ENCODE measurements at regions not wholly inside any gene's neighbourhood (a gene's known extent, or its start where the extent isn't known, plus 50 kb on each side); places are given as distances from the start of the nearest gene placed in this dataset.

DNA sequence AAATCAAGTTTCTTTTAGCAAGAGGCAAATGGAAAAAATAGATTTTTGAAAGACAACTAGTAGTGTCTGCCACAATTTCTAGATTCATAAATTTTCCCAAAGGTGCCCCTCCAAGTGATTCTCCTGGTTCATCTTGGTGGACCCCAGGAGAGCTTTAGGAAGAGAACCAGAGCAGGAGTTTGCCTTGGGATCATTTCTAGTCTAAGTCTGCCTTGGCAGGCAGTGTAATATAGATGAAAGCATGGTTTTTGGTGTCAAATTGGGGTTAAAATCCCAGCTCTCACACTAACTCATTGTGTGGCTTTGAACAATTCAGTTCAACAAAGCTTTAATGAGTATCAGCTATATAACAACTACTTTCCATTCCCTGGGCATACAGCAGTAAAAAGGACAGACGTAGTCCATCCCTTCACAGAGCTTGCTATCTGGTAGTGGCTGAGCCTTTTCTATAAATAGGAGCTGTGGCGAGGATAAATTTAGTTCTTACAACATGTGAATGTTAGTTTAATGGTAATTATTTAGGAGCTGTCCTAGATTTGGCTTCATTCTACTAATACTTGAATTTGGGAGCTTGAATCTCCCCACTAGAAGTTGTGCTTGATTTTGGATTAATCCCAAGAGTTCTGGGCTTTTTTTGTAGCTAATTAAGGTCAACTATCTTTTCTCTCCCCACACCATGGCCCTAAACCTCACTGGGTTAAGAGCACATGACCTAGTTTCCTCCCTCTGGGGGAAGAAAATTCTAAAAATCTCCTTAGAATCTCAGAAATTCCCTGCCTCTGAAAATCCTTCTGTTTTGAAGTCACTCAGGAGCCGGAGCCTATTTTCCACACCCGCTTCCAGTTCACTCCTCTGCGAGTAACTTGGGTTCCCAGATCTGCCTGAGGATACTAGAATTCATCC, 197.8 kb downstream of the PCSK1 start:
- Histone ChIP-seq H3K9me3 (ENCODE audit: control insufficient read depth, low read length) (no peaks in the 10 kb centered on the region), H3K4me1 (ENCODE audit: control insufficient read depth, insufficient read depth, low read length) (peaks cover 4% of the 10 kb centered on the region), H3K9ac (ENCODE audit: low read length) (no peak overlapping the region), H3K36me3 (ENCODE audit: control insufficient read depth, insufficient read depth, low read length) (no peaks in the 10 kb centered on the region), H3K4me3 (ENCODE audit: low read length) (no peak overlapping the region), H3K27me3 (ENCODE audit: control insufficient read depth, insufficient read depth, low read length) (no peaks in the 10 kb centered on the region)

DNA sequence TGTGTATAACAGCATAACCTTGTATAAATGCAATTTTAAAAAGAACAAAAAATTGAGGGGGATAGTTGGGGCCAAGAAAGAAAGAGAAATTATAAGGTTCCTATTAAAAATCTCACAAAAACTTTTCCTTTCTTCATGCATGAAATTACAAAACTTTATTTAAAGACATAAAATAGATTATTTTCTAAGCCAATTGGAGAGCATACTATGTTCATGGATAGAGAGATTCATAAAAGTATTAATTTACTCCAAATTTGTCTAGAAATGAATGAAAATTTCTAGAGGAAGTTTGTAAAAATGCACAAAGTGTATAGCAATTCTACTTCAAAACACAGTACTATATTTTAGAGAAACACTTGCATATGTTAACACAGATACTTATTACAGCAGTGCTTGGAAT, 200.4 kb downstream of the PCSK1 start:
- H3K9me3 ChIP-seq (ENCODE audit: control insufficient read depth, low read length) = no peaks in the 10 kb centered on the region
- no peaks in the 10 kb centered on the region for H3K27me3 ChIP-seq (ENCODE audit: control insufficient read depth, insufficient read depth, low read length)
- H3K9ac ChIP-seq (ENCODE audit: low read length) = no peak overlapping the region
- H3K4me1 ChIP-seq (ENCODE audit: control insufficient read depth, insufficient read depth, low read length) = peaks cover 4% of the 10 kb centered on the region
- H3K36me3 ChIP-seq (ENCODE audit: control insufficient read depth, insufficient read depth, low read length) = no peaks in the 10 kb centered on the region
- H3K4me3 ChIP-seq (ENCODE audit: low read length) = no peak overlapping the region

DNA sequence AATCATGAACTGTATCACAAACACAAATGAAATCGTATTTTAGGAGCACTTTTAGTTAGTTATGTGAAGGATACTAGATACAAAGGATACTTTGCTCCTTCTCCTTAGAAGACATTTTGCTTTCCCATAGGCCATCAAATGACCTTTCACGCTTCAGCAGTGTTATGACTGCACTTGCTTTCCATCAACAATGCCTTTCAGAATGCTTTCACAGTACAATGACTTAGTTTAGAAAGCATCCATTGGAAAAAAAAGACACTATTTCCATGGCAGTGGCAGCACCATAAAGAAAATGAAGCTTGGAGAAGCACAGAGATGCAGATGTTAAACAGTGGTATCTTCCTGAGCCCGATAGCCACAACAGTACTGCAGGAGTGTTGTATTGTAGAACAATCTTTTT, 203.9 kb downstream of the PCSK1 start:
- no peak overlapping the region for H3K4me3 ChIP-seq (ENCODE audit: low read length)
- no peaks in the 10 kb centered on the region for H3K4me1 ChIP-seq (ENCODE audit: control insufficient read depth, insufficient read depth, low read length)
- H3K9ac ChIP-seq (ENCODE audit: low read length) = no peak overlapping the region
- no peaks in the 10 kb centered on the region for H3K36me3 ChIP-seq (ENCODE audit: control insufficient read depth, insufficient read depth, low read length)
- no peaks in the 10 kb centered on the region for H3K9me3 ChIP-seq (ENCODE audit: control insufficient read depth, low read length)
- H3K27me3 ChIP-seq (ENCODE audit: control insufficient read depth, insufficient read depth, low read length) = no peaks in the 10 kb centered on the region

GRCh38 chr5:96228408-96228807, 204.6 kb downstream of the PCSK1 start:
- Histone ChIP-seq H3K27me3 (ENCODE audit: control insufficient read depth, insufficient read depth, low read length) (no peaks in the 10 kb centered on the region), H3K36me3 (ENCODE audit: control insufficient read depth, insufficient read depth, low read length) (no peaks in the 10 kb centered on the region), H3K4me3 (ENCODE audit: low read length) (no peak overlapping the region), H3K4me1 (ENCODE audit: control insufficient read depth, insufficient read depth, low read length) (no peaks in the 10 kb centered on the region), H3K9ac (ENCODE audit: low read length) (no peak overlapping the region), H3K9me3 (ENCODE audit: control insufficient read depth, low read length) (no peaks in the 10 kb centered on the region)

DNA sequence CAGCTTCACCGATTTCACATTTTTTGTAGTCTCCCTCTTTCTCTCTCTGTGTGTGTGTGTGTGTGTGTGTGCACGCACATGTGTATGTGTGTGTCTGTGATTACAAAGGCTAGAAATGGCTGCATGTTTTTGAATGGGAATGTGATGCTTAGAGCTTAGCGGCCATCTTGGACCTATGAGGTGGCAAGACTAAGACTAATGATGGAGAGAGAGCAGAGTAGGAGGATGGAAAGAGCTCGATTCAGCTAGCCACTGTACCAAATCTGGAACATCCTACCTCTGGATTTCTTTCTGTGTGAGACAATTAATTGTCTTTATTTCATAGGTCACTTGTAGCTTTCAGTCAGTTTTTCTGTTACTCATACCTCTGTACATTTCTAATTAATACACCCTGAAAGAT, 205.1 kb downstream of the PCSK1 start:
- no peaks in the 10 kb centered on the region for H3K36me3 ChIP-seq (ENCODE audit: control insufficient read depth, insufficient read depth, low read length)
- no peaks in the 10 kb centered on the region for H3K27me3 ChIP-seq (ENCODE audit: control insufficient read depth, insufficient read depth, low read length)
- H3K9ac ChIP-seq (ENCODE audit: low read length) = no peak overlapping the region
- no peak overlapping the region for H3K4me3 ChIP-seq (ENCODE audit: low read length)
- no peaks in the 10 kb centered on the region for H3K4me1 ChIP-seq (ENCODE audit: control insufficient read depth, insufficient read depth, low read length)
- H3K9me3 ChIP-seq (ENCODE audit: control insufficient read depth, low read length) = no peaks in the 10 kb centered on the region

- Histone ChIP-seq H3K9ac (ENCODE audit: low read length) (no peak overlapping the region), H3K27me3 (ENCODE audit: control insufficient read depth, insufficient read depth, low read length) (no peaks in the 10 kb centered on the region), H3K9me3 (ENCODE audit: control insufficient read depth, low read length) (no peaks in the 10 kb centered on the region), H3K4me3 (ENCODE audit: low read length) (no peak overlapping the region), H3K4me1 (ENCODE audit: control insufficient read depth, insufficient read depth, low read length) (no peaks in the 10 kb centered on the region), H3K36me3 (ENCODE audit: control insufficient read depth, insufficient read depth, low read length) (no peaks in the 10 kb centered on the region)
Measured at GRCh38 chr5:96226941-96227552, 206.0 kb downstream of the PCSK1 start.

DNA sequence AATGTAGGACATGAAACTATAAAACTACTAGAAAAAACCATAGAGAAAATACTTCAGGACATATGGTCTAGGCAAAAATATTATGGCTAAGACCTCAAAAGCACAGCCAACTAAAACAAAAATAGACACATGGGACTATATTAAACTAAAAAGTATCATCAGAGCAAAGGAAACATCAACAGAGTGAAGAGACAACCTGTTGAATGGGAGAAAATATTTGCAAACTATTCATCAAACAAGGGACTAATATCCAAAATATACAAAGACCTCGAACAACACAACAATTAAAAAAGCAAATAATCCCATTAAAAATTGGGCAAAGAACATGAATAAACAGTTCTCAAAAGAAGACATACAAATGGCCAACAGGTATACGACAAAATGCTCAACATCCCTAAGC, 210.9 kb downstream of the PCSK1 start:
- Histone ChIP-seq H3K36me3 (ENCODE audit: control insufficient read depth, insufficient read depth, low read length) (no peaks in the 10 kb centered on the region), H3K4me3 (ENCODE audit: low read length) (no peak overlapping the region), H3K9ac (ENCODE audit: low read length) (no peak overlapping the region), H3K9me3 (ENCODE audit: control insufficient read depth, low read length) (no peaks in the 10 kb centered on the region), H3K27me3 (ENCODE audit: control insufficient read depth, insufficient read depth, low read length) (no peaks in the 10 kb centered on the region), H3K4me1 (ENCODE audit: control insufficient read depth, insufficient read depth, low read length) (no peaks in the 10 kb centered on the region)

DNA sequence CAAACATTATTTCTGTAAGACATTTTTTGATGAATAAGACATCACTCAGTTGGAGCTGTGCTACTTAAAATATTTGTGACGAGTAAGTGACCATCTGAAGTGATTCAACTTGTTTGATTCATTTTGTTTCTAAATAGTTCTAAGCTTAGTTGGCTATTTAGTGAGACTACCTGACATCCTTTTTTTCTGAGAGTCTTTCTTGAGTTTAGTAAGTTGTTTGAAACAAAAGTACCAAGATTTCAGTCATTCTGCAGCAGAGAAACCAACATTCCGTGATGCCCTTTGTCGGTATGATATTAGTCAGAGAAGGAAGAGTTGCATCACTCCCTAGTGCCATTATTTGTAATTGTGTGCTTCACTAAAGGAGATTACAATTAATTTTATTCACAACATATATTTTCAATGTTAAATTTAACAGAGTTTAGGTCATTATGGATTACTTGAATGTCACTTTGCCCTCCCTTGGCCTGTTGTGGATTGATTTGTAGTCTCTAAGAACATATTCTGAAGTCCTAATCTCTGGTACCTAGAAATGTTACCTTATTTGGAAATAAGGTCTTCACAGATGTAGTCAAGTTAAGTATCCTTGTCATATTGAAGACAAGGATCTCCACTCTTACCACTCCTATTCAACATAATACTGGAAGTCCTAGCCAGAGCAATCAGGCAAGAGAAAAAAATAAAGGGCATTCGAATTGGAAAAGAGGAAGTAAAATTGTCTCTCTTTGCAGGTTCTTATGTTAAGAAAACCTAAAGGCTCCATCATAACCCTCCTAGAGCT, 212.2 kb downstream of the PCSK1 start:
- H3K9me3 ChIP-seq (ENCODE audit: control insufficient read depth, low read length) = no peaks in the 10 kb centered on the region
- no peaks in the 10 kb centered on the region for H3K27me3 ChIP-seq (ENCODE audit: control insufficient read depth, insufficient read depth, low read length)
- no peaks in the 10 kb centered on the region for H3K36me3 ChIP-seq (ENCODE audit: control insufficient read depth, insufficient read depth, low read length)
- H3K9ac ChIP-seq (ENCODE audit: low read length) = no peak overlapping the region
- H3K4me1 ChIP-seq (ENCODE audit: control insufficient read depth, insufficient read depth, low read length) = no peaks in the 10 kb centered on the region
- no peak overlapping the region for H3K4me3 ChIP-seq (ENCODE audit: low read length)

GRCh38 chr5:96219580-96220281, 213.3 kb downstream of the PCSK1 start:
- Histone ChIP-seq H3K9ac (ENCODE audit: low read length) (no peak overlapping the region), H3K27me3 (ENCODE audit: control insufficient read depth, insufficient read depth, low read length) (no peaks in the 10 kb centered on the region), H3K9me3 (ENCODE audit: control insufficient read depth, low read length) (no peaks in the 10 kb centered on the region), H3K4me3 (ENCODE audit: low read length) (no peak overlapping the region), H3K4me1 (ENCODE audit: control insufficient read depth, insufficient read depth, low read length) (peaks cover 3% of the 10 kb centered on the region), H3K36me3 (ENCODE audit: control insufficient read depth, insufficient read depth, low read length) (no peaks in the 10 kb centered on the region)

GRCh38 chr5:96218653-96219052, 214.4 kb downstream of the PCSK1 start:
- Histone ChIP-seq H3K4me1 (ENCODE audit: control insufficient read depth, insufficient read depth, low read length) (peaks cover 10% of the 10 kb centered on the region), H3K9me3 (ENCODE audit: control insufficient read depth, low read length) (no peaks in the 10 kb centered on the region)

GRCh38 chr5:96214442-96215197, 218.4 kb downstream of the PCSK1 start:
- H3K9ac ChIP-seq (ENCODE audit: low read length) = no peak overlapping the region
- H3K36me3 ChIP-seq (ENCODE audit: control insufficient read depth, insufficient read depth, low read length) = no peaks in the 10 kb centered on the region

More at GRCh38 chr5:96218653-96219052, 214.4 kb downstream of the PCSK1 start:
- Histone ChIP-seq H3K27me3 (ENCODE audit: control insufficient read depth, insufficient read depth, low read length) (no peaks in the 10 kb centered on the region), H3K4me3 (ENCODE audit: low read length) (no peak overlapping the region), H3K9ac (ENCODE audit: low read length) (no peak overlapping the region), H3K36me3 (ENCODE audit: control insufficient read depth, insufficient read depth, low read length) (no peaks in the 10 kb centered on the region)

More at GRCh38 chr5:96214442-96215197, 218.4 kb downstream of the PCSK1 start:
- Histone ChIP-seq H3K27me3 (ENCODE audit: control insufficient read depth, insufficient read depth, low read length) (no peaks in the 10 kb centered on the region), H3K4me3 (ENCODE audit: low read length) (no peak overlapping the region), H3K4me1 (ENCODE audit: control insufficient read depth, insufficient read depth, low read length) (peaks cover 10% of the 10 kb centered on the region), H3K9me3 (ENCODE audit: control insufficient read depth, low read length) (no peaks in the 10 kb centered on the region)

Measured in mucosa of stomach (tissue), 1 donor.